H9 (cell line): ENCODE measurements at regions not wholly inside any gene's neighbourhood (a gene's known extent, or its start where the extent isn't known, plus 50 kb on each side); places are given as distances from the start of the nearest gene placed in this dataset.

Source experiments
- DNase-seq: peaks from one replicate; pipeline ENCODE4 v3.0.0-alpha.2; 2017
- H2AFZ ChIP-seq: one replicate; pipeline ENCODE4 v1.6.1; 2013; ENCODE audit warnings: mild to moderate bottlenecking, low read length, control low read depth, moderate library complexity
- H2AK5ac ChIP-seq: 2 replicates; pipeline ENCODE4 v1.6.1; 2013; ENCODE audit warnings: low read length, control low read depth, mixed read lengths; ENCODE audit not compliant: insufficient read length
- H2BK120ac ChIP-seq: one replicate; pipeline ENCODE4 v1.6.1; 2013; ENCODE audit warnings: low read depth, mild to moderate bottlenecking, low read length, control low read depth, inconsistent platforms; ENCODE audit not compliant: poor library complexity, severe bottlenecking
- H2BK12ac ChIP-seq: 2 replicates; pipeline ENCODE4 v1.6.1; 2013; ENCODE audit warnings: low read length, control low read depth, mixed read lengths, low read depth; ENCODE audit not compliant: insufficient read length
- H2BK15ac ChIP-seq: 2 replicates; pipeline ENCODE4 v1.6.1; 2013; ENCODE audit warnings: low read depth, low read length, control low read depth
- H2BK20ac ChIP-seq: one replicate; pipeline ENCODE4 v1.6.1; 2013; ENCODE audit warnings: low read depth, mild to moderate bottlenecking, low read length, control low read depth, inconsistent platforms; ENCODE audit not compliant: poor library complexity, severe bottlenecking
- H2BK5ac ChIP-seq: 2 replicates; pipeline ENCODE4 v1.6.1; 2013; ENCODE audit warnings: low read length, control low read depth, mixed read lengths; ENCODE audit not compliant: insufficient read length
- H3K14ac ChIP-seq: 2 replicates; pipeline ENCODE4 v1.6.1; 2013; ENCODE audit warnings: low read length, control low read depth; ENCODE audit not compliant: insufficient read depth
- H3K18ac ChIP-seq: 2 replicates; pipeline ENCODE4 v1.6.1; 2013; ENCODE audit warnings: low read depth, mild to moderate bottlenecking, mixed read lengths, low read length, control low read depth; ENCODE audit not compliant: insufficient read length
- H3K23ac ChIP-seq: 2 replicates; pipeline ENCODE4 v1.6.1; 2013; ENCODE audit warnings: low read length, control low read depth, mixed read lengths, low read depth; ENCODE audit not compliant: insufficient read length
- H3K23me2 ChIP-seq: 2 replicates; pipeline ENCODE4 v1.6.1; 2013; ENCODE audit warnings: low read depth, mild to moderate bottlenecking, mixed read lengths, low read length, control low read depth; ENCODE audit not compliant: insufficient read length, poor library complexity, severe bottlenecking
- H3K27ac ChIP-seq: 2 replicates; pipeline ENCODE4 v1.5.1; 2013; ENCODE audit warnings: low read length, control low read depth, mixed read lengths, low read depth; ENCODE audit not compliant: insufficient read length
- H3K27me3 ChIP-seq: 2 replicates; pipeline ENCODE4 v1.6.1; 2013; ENCODE audit warnings: low read length, control low read depth, inconsistent platforms; ENCODE audit not compliant: insufficient read depth
- H3K4ac ChIP-seq: 2 replicates; pipeline ENCODE4 v1.6.1; 2013; ENCODE audit warnings: low read depth, mild to moderate bottlenecking, control low read depth, inconsistent platforms, low read length, moderate library complexity
- H3K4me1 ChIP-seq: 2 replicates; pipeline ENCODE4 v1.6.1; 2013; ENCODE audit warnings: low read length, control low read depth, inconsistent platforms; ENCODE audit not compliant: insufficient read depth
- H3K4me2 ChIP-seq: 2 replicates; pipeline ENCODE4 v1.6.1; 2013; ENCODE audit warnings: low read length, control low read depth, mixed read lengths; ENCODE audit not compliant: insufficient read length, insufficient read depth
- H3K56ac ChIP-seq: 2 replicates; pipeline ENCODE4 v1.6.1; 2013; ENCODE audit warnings: low read depth, mild to moderate bottlenecking, mixed read lengths, low read length, control low read depth; ENCODE audit not compliant: insufficient read length
- H3K79me1 ChIP-seq: 2 replicates; pipeline ENCODE4 v1.6.1; 2013; ENCODE audit warnings: low read depth, mild to moderate bottlenecking, moderate library complexity, low read length, control low read depth, inconsistent platforms; ENCODE audit not compliant: insufficient read depth, poor library complexity, severe bottlenecking
- H3K79me2 ChIP-seq: 2 replicates; pipeline ENCODE4 v1.6.1; 2013; ENCODE audit warnings: low read length, control low read depth, inconsistent platforms; ENCODE audit not compliant: insufficient read depth
- H3K9ac ChIP-seq: 2 replicates; pipeline ENCODE4 v1.6.1; 2013; ENCODE audit warnings: low read length, control low read depth, mixed read lengths; ENCODE audit not compliant: insufficient read length; ENCODE audit errors: extremely low read depth
- H3K9me3 ChIP-seq: one replicate; pipeline ENCODE4 v1.6.1; 2013; ENCODE audit warnings: low read depth, low read length, inconsistent platforms; ENCODE audit not compliant: control insufficient read depth
- H3T11ph ChIP-seq: one replicate; pipeline ENCODE4 v1.6.1; 2013; ENCODE audit warnings: mild to moderate bottlenecking, low read length, control low read depth, inconsistent platforms
- H4K20me1 ChIP-seq: one replicate; pipeline ENCODE4 v1.6.1; 2013; ENCODE audit not compliant: control insufficient read depth, insufficient read length, insufficient read depth
- H4K5ac ChIP-seq: 2 replicates; pipeline ENCODE4 v1.6.1; 2013; ENCODE audit warnings: low read depth, mild to moderate bottlenecking, mixed read lengths, low read length, control low read depth; ENCODE audit not compliant: insufficient read length
- H4K8ac ChIP-seq: replicated peaks from 2 replicates; pipeline ENCODE4 v1.6.1; 2013; ENCODE audit warnings: low read length, control low read depth, mixed read lengths, low read depth; ENCODE audit not compliant: insufficient read length
- H4K91ac ChIP-seq: 2 replicates; pipeline ENCODE4 v1.6.1; 2013; ENCODE audit warnings: low read depth, mild to moderate bottlenecking, moderate library complexity, mixed read lengths, low read length, control low read depth; ENCODE audit not compliant: insufficient read length
- H3K27ac Mint-ChIP-seq, 3 experiments: 2 replicates in 2 of 3; 3 replicates in 1 of 3; pipeline ENCODE4 v1.8.0; 2020 to 2021; ENCODE audit warnings: mixed read lengths in 3 of 3, mild to moderate bottlenecking in 1 of 3, moderate library complexity in 1 of 3
- H3K27me3 Mint-ChIP-seq: 2 replicates; pipeline ENCODE4 v1.8.0; 2021; ENCODE audit warnings: low read depth, mild to moderate bottlenecking, moderate library complexity, mixed read lengths
- H3K36me3 Mint-ChIP-seq, 3 experiments: 2 replicates in 2 of 3; 3 replicates in 1 of 3; pipeline ENCODE4 v1.8.0; 2020 to 2021; ENCODE audit warnings: low read depth in 3 of 3, mixed read lengths in 3 of 3; ENCODE audit not compliant: insufficient read depth in 1 of 3
- H3K4me1 Mint-ChIP-seq, 2 experiments: 2 replicates each; pipeline ENCODE4 v1.8.0; 2020; ENCODE audit warnings: mixed read lengths in 2 of 2
- H3K4me3 Mint-ChIP-seq, 2 experiments: 2 replicates in 1 of 2; 3 replicates in 1 of 2; pipeline ENCODE4 v1.8.0; 2020 to 2021; ENCODE audit warnings: mild to moderate bottlenecking in 2 of 2, mixed read lengths in 2 of 2, moderate library complexity in 1 of 2
- H3K9me3 Mint-ChIP-seq, 2 experiments: 2 replicates in 1 of 2; 3 replicates in 1 of 2; pipeline ENCODE4 v1.8.0; 2020; ENCODE audit warnings: mild to moderate bottlenecking in 2 of 2, mixed read lengths in 2 of 2, moderate library complexity in 1 of 2
- CTCF ChIP-seq: fragments of 200-600 bp; sonication (generic); conservative IDR thresholded peaks from 3 replicates; pipeline ENCODE4 v1.8.0; 2021; ENCODE audit warnings: antibody characterized with exemption, mild to moderate bottlenecking
- WGBS: extraction: QIAGEN DNeasy Blood & Tissue Kit; methylation state at CpG from one replicate; pipeline ENCODE4 v1.1.7; 2013; ENCODE audit warnings: missing lambda C conversion rate, low lambda C conversion rate, mixed read lengths; ENCODE audit not compliant: insufficient read length; ENCODE audit errors: extremely low coverage; 5-methylcytosine and 5-hydroxymethylcytosine counted together

GRCh38 chr12:100721169-100721568, 73.4 kb upstream of the ANO4 start:
- Histone ChIP-seq H4K20me1 (no peaks in the 10 kb centered on the region), H2BK5ac (no peak overlapping the region), H3K79me1 (no peaks in the 10 kb centered on the region), H3K18ac (no peak overlapping the region), H2AK5ac (no peak overlapping the region), H4K5ac (no peak overlapping the region), H3K23me2 (no peaks in the 10 kb centered on the region), H2AFZ (no peak overlapping the region), H3K4me2 (no peak overlapping the region), H4K91ac (no peak overlapping the region), H3K79me2 (no peaks in the 10 kb centered on the region), H3K14ac (no peak overlapping the region), H3T11ph (no peak overlapping the region), H3K56ac (no peak overlapping the region), H3K4ac (no peak overlapping the region), H3K27ac (no peak overlapping the region), H3K23ac (no peak overlapping the region), H2BK15ac (no peak overlapping the region), H2BK20ac (no peak overlapping the region), H2BK12ac (no peak overlapping the region), H3K27me3 (peaks cover 14% of the 10 kb centered on the region), H3K4me1 (peaks cover 2% of the 10 kb centered on the region; the same call in 1 of the 2 replicates), H2BK120ac (no peak overlapping the region), H4K8ac (no peak overlapping the region), H3K9me3 (no peaks in the 10 kb centered on the region), H3K9ac (no peak overlapping the region)
- Mint-ChIP-seq H3K4me1 (peaks cover 57 to 63% of the 10 kb centered on the region in 2 experiments), H3K36me3 (no peaks in the 10 kb centered on the region), H3K9me3 (no peaks in the 10 kb centered on the region), H3K4me3 (no peak overlapping the region), H3K27me3 (peaks cover 40% of the 10 kb centered on the region), H3K27ac (no peak overlapping the region; a peak in 1 of 7 replicates)
- TF ChIP-seq CTCF, result no peak
- WGBS, result no CpG with 5 or more reads among the region's 2 CpGs
- DNase-seq, result no peak
